HCT116 (cell line): ENCODE measurements at regions not wholly inside any gene's neighbourhood (a gene's known extent, or its start where the extent isn't known, plus 50 kb on each side); places are given as distances from the start of the nearest gene placed in this dataset.

Experiments
- ATAC-seq: fragments of 200-7000 bp; cut with Tn5 transposase; 2 replicates; pipeline ENCODE4 v1.9.1; 2020; ENCODE audit warnings: mild to moderate bottlenecking, moderate library complexity
- BruUV-seq: library from RNA; stranded (reverse); fragments of 400-500 nt; replicated peaks from 2 replicates; lab custom pipeline; 2021; lab: Mats Ljungman, UMichigan
- CTCF ChIA-PET: fragments of 300-600 bp; sonication (Branson Sonifier 250); formaldehyde crosslinking; loops from one replicate; lab custom pipeline; 2021; ENCODE audit warnings: antibody characterized with exemption; lab: Charles Lee
- POLR2A ChIA-PET: fragments of 300-600, 350-600 bp; sonication (Branson Sonifier 250); formaldehyde crosslinking; loops from one replicate; lab custom pipeline; 2021; ENCODE audit warnings: antibody characterized with exemption; lab: Charles Lee
- RAD21 ChIA-PET, 2 experiments: fragments of 300-600 bp; sonication (Branson Sonifier 250); formaldehyde crosslinking; loops; one replicate each; lab custom pipeline; 2023; ENCODE audit warnings: low total read pairs in 2 of 2; ENCODE audit not compliant: uncharacterized antibody in 2 of 2, unreplicated experiment in 2 of 2, low non-redundant PET in 1 of 2; lab: Charles Lee
- DNase-seq: peaks from one replicate; pipeline ENCODE4 v3.0.0-alpha.2; 2010; ENCODE audit warnings: low read depth, low spot score
- H2AFZ ChIP-seq: fragments of 200-600 bp; shearing (Covaris generic), sonication (generic); 2 replicates; pipeline ENCODE4 v1.6.1; 2017; ENCODE audit warnings: low read depth, mixed run types, mixed read lengths, antibody characterized with exemption, low read length; ENCODE audit not compliant: poor library complexity, severe bottlenecking
- H3K27ac ChIP-seq: 2 replicates; pipeline ENCODE4 v1.5.1; 2012; ENCODE audit warnings: low read depth, low read length
- H3K27me3 ChIP-seq: fragments of 200-600 bp; sonication (generic); 2 replicates; pipeline ENCODE4 v1.6.1; 2016; ENCODE audit warnings: mixed run types, low read length, mixed read lengths; ENCODE audit not compliant: insufficient read depth
- H3K36me3 ChIP-seq, 2 experiments: fragments of 200-500 bp in 1 of 2; fragments of 200-600 bp in 1 of 2; sonication (Bioruptor generic) in 1 of 2; sonication (generic) in 1 of 2; 2 replicates each; pipeline versions ENCODE4 v1.5.1 to v1.6.1; 2014 to 2016; ENCODE audit warnings: low read length in 2 of 2, inconsistent platforms in 1 of 2, mixed read lengths in 1 of 2, mixed run types in 1 of 2; ENCODE audit not compliant: insufficient read depth in 2 of 2, control insufficient read depth in 1 of 2
- H3K4me1 ChIP-seq, 2 experiments: fragments of 200-600 bp in 1 of 2; sonication (generic) in 1 of 2; 2 replicates each; pipeline versions ENCODE4 v1.5.1 to v1.6.1; 2012 to 2017; ENCODE audit warnings: low read length in 2 of 2, inconsistent platforms in 1 of 2, mild to moderate bottlenecking in 1 of 2, mixed read lengths in 1 of 2, mixed run types in 1 of 2, moderate library complexity in 1 of 2; ENCODE audit not compliant: insufficient read depth in 2 of 2, control insufficient read depth in 1 of 2
- H3K4me2 ChIP-seq: fragments of 200-600 bp; sonication (generic); 2 replicates; pipeline ENCODE4 v1.6.1; 2017; ENCODE audit warnings: mixed run types, low read length, mixed read lengths
- H3K4me3 ChIP-seq, 2 experiments: fragments of 200-600 bp in 1 of 2; sonication (generic) in 1 of 2; replicated peaks in 1 of 2; 2 replicates each; pipeline ENCODE4 v1.5.1; 2011 to 2016; ENCODE audit warnings: low read length in 2 of 2, control low read depth in 1 of 2, low read depth in 1 of 2, mild to moderate bottlenecking in 1 of 2, mixed read lengths in 1 of 2, mixed run types in 1 of 2
- H3K79me2 ChIP-seq: fragments of 200-600 bp; sonication (generic); 2 replicates; pipeline ENCODE4 v1.6.1; 2017; ENCODE audit warnings: mild to moderate bottlenecking, mixed run types, low read length, moderate library complexity, mixed read lengths; ENCODE audit not compliant: insufficient read depth
- H3K9ac ChIP-seq: fragments of 200-600 bp; sonication (generic); 2 replicates; pipeline ENCODE4 v1.6.1; 2016; ENCODE audit warnings: low read length, mixed read lengths
- H3K9me2 ChIP-seq: fragments of 200-600 bp; sonication (generic), shearing (Covaris generic); 2 replicates; pipeline ENCODE4 v1.6.1; 2017; ENCODE audit warnings: mixed run types, mild to moderate bottlenecking, moderate library complexity; ENCODE audit not compliant: insufficient read depth
- H3K9me3 ChIP-seq, 2 experiments: fragments of 200-500 bp in 1 of 2; fragments of 200-600 bp in 1 of 2; sonication (Bioruptor generic) in 1 of 2; sonication (generic) in 1 of 2; 2 replicates each; pipeline ENCODE4 v1.6.1; 2014 to 2017; ENCODE audit warnings: low read length in 2 of 2, mixed read lengths in 2 of 2, inconsistent platforms in 1 of 2, low read depth in 1 of 2, mild to moderate bottlenecking in 1 of 2, mixed run types in 1 of 2, moderate library complexity in 1 of 2; ENCODE audit not compliant: control insufficient read depth in 1 of 2, insufficient read depth in 1 of 2
- H4K20me1 ChIP-seq: fragments of 200-600 bp; sonication (generic), shearing (Covaris generic); 2 replicates; pipeline ENCODE4 v1.6.1; 2017; ENCODE audit warnings: mixed run types, mild to moderate bottlenecking, moderate library complexity; ENCODE audit not compliant: insufficient read depth
- CTCF ChIP-seq, 3 experiments: fragments of 200-600 bp in 1 of 3; sonication (generic) in 1 of 3; IDR thresholded peaks in 2 of 3; conservative IDR thresholded peaks in 1 of 3; 2 replicates each; pipeline ENCODE4 v1.5.1; 2012 to 2017; ENCODE audit warnings: low read depth in 2 of 3, low read length in 2 of 3, antibody characterized with exemption in 1 of 3, borderline replicate concordance in 1 of 3, control low read depth in 1 of 3, mild to moderate bottlenecking in 1 of 3, mixed read lengths in 1 of 3, mixed run types in 1 of 3, moderate library complexity in 1 of 3; ENCODE audit not compliant: insufficient read depth in 1 of 3
- ELF1 ChIP-seq: IDR thresholded peaks from 2 replicates; pipeline ENCODE4 v1.6.1; 2012; ENCODE audit warnings: low read depth, borderline replicate concordance
- EZH2 ChIP-seq: fragments of 200-600 bp; sonication (generic); IDR thresholded peaks from 2 replicates; pipeline ENCODE4 v1.6.1; 2017; ENCODE audit warnings: antibody characterized with exemption, mixed run types
- POLR2AphosphoS5 ChIP-seq: IDR thresholded peaks from 2 replicates; pipeline ENCODE4 v1.6.1; 2011; ENCODE audit warnings: mild to moderate bottlenecking, low read depth, low read length, moderate library complexity
- RAD21 ChIP-seq: IDR thresholded peaks from 2 replicates; pipeline ENCODE4 v1.6.1; 2012; ENCODE audit warnings: low read depth, mild to moderate bottlenecking
- SIN3A ChIP-seq: IDR thresholded peaks from 2 replicates; pipeline ENCODE4 v1.6.1; 2012; ENCODE audit warnings: low read depth
- SRF ChIP-seq: IDR thresholded peaks from 2 replicates; pipeline ENCODE4 v1.6.1; 2012; ENCODE audit warnings: low read depth
- TCF7L2 ChIP-seq: IDR thresholded peaks from 2 replicates; pipeline ENCODE4 v1.7.0; 2011; ENCODE audit warnings: borderline replicate concordance, inconsistent platforms; ENCODE audit not compliant: insufficient read depth, insufficient read length; ENCODE audit errors: extremely low read depth
- ZNF274 ChIP-seq: fragments of 200-500 bp; sonication (Bioruptor generic); IDR thresholded peaks from 2 replicates; pipeline ENCODE4 v1.6.1; 2014; ENCODE audit warnings: mild to moderate bottlenecking, low read depth, low read length, inconsistent platforms
- intact Hi-C: fragments of 100-400 bp; cut with micrococcal nuclease; formaldehyde crosslinking; loops from 2 replicates; pipeline ENCODE4 v1.10.0; 2022

DNA sequence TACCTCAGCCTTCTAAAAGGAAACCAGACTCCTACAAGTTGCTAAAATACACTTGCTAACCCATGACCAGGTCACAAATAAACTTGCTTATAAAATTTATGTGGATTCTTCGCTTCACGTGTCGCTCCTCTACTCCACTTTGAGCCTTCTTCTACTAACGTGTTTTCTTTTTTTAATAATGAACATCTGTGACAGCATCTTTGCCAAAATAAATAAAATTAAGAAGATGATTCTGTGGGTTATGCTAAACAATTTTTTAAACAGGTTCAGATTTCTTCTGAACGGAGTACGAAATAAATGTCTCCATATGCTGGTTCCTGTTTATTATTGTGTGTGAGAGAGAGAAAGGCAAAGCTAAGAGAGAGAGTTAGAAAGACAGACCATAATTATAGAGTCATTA is 735.8 kb downstream of the LTN1 start:
- no peaks in the 10 kb centered on the region for H3K27me3 ChIP-seq
- no peak for TF ChIP-seq SIN3A
- no peak for TF ChIP-seq SRF
- TF ChIP-seq EZH2 = no peak
- no peak for TF ChIP-seq ZNF274
- TF ChIP-seq RAD21 = no peak
- TF ChIP-seq POLR2AphosphoS5 = no peak
- TF ChIP-seq TCF7L2 = no peak
- TF ChIP-seq ELF1 = no peak
- no peak for TF ChIP-seq CTCF (IDR thresholded peaks at IDR 0.05 in 2 of 3, conservative IDR thresholded peaks at IDR 0.05 in 1 of 3; ENCODE audit: borderline replicate concordance in 1 of 3, insufficient read depth in 1 of 3, low read depth in 2 of 3, low read length in 2 of 3)
- intact Hi-C loops = no loop called here
- no peaks in the 10 kb centered on the region for H4K20me1 ChIP-seq
- no peaks in the 10 kb centered on the region for H3K9me2 ChIP-seq
- CTCF ChIA-PET = no interaction called here
- no peak overlapping the region for H3K4me3 ChIP-seq
- H3K4me1 ChIP-seq = no peaks in the 10 kb centered on the region
- ATAC-seq = no peak
- H3K79me2 ChIP-seq = no peaks in the 10 kb centered on the region
- H3K27ac ChIP-seq = no peak overlapping the region
- RAD21 ChIA-PET = no interaction called here
- no peak for DNase-seq
- H3K9me3 ChIP-seq = peaks cover 10 to 18% of the 10 kb centered on the region in 2 experiments; a peak in 2 of 4 replicates
- no peak overlapping the region for H3K4me2 ChIP-seq
- no TSS peak for BruUV-seq
- no peak overlapping the region for H3K9ac ChIP-seq
- no peaks in the 10 kb centered on the region for H3K36me3 ChIP-seq
- POLR2A ChIA-PET = no interaction called here
- H2AFZ ChIP-seq = no peak overlapping the region
